DMS153 treated with DMSO at 0.1 percent for 48 hours (cell line): ENCODE measurements at regions not wholly inside any gene's neighbourhood (a gene's known extent, or its start where the extent isn't known, plus 50 kb on each side); places are given as distances from the start of the nearest gene placed in this dataset.
"Not testable (repeated sequence)": the region's sequence is repeated elsewhere in the genome, so short reads cannot be mapped to it uniquely, and the experiment has no call there.

Experiments used
- DNase-seq: peaks from one replicate; lab custom pipeline; 2025; ENCODE audit not compliant: unreplicated experiment; lab: John Stamatoyannopoulos, UW

DNA sequence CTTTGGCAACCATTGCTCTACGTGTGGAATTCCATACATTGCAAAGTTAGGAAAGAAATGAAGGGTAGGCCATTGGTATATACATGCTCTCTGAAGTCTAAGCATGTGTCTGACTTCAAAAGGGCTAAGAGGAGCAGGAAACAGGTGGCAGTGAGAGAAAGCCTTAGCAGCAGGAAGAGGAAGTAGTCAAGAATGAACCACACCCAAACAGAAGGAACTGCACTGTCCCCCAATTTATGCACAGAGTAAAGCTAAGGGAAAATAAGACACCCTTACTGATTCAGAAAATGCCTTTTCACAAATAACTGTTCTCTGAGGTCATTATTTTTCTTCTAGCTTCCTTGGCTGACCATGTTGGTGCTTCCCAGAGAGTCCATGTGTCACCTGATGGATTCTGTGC is 575.4 kb downstream of the NTRK3 start:
- no peak for DNase-seq

DNA sequence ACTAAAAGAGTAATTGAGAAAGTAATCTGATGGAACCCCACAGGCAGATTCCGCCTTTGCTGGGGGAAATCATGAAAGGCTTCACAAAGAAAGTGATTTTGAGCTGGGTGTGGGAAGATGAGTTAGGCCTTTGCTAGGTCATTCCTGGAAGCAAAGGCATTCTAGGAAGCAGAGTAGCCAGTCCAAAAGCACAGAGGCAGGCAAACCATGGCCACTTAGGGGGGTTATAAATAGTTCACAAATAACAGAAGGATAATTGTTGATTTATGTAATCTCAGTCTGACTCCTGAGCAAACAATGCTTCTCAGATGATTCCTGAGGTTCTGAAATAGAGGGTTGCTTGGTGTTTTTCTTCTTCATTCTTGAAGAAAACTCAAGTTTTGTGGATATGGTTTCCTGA is 576.3 kb downstream of the NTRK3 start:
- DNase-seq = no peak

DNA sequence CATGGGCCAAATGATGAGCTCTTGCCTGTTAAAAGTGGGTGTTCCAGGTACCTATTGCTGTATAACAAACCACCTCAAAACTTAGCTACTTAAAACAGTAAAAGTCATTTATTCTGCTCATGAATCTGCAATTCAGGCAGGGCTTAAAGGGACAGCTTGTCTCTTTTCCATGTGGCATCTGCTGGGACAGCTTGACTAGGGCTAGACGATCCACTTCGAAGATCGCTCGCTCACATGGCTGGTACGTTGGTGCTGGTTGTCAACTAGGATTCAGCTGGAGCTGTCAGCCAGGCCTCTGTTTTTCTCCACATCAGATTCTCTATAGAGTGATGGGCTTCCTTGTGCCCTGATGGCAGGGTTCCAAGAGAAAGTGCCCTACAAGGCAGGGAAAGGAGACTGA is 581.3 kb downstream of the NTRK3 start:
- DNase-seq = no peak

DNA sequence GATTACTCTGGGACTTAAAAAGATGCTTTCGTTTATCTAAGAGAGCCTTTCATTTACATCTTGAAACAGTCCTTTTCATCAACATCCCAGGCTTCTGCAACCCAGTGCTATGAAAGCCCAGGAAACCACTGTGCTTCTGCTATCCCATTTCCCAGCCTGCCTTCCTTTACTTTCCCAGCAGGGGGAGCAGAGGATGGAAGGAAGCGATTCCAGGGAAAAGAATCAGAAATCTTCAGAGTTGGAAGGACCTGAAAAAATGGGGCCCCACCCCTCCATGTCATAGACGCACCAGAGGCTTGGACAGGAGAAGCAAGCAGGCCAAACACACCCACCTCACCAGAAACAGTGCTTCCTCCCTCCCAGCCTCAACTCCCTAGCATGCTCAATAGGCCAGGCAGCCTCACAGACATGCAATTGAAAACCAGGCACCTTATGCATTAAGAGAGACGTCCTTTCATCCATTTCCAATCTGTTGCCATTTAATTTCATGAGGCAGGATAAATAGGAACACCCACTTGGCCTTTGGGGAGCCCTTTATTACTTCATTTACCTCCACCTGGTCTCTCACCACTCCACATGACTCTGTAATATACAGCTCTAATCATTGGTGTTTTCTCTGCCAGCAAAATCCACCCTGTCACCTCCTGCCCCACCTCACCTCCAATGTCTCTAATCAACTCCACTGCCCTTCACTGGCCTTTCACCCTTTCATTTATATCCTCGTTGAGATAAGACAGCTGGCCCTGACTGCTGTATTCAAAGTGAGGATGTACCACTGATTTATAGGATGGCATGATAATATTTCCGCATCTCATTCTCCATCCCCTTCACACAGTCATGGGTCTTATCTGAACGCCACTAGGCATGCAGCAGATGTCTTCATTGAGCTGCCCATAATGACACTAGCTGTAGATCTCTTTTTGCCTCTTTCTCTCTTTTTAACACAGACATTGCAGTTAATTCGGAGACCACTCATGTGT is 583.9 kb downstream of the NTRK3 start:
- DNase-seq = no peak

DNA sequence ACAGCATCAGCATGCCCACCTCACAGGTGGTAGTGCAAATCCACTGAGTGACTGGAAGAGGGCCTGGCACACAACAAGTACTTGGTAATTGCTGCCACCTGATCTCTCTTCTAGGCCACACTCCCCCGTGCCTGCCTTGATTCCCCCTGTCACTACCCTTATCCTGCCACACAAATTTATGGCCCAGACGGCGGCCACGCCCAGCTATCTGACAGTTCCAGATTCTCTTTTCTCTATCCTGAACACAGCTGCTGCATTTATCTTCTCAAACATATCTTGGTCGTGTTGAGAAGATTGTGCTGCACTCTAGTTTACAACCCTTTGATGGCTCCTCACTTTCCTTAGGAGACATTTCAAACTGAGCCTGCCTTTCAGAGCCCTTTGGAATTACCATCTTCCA is 585.2 kb downstream of the NTRK3 start:
- DNase-seq = no peak

DNA sequence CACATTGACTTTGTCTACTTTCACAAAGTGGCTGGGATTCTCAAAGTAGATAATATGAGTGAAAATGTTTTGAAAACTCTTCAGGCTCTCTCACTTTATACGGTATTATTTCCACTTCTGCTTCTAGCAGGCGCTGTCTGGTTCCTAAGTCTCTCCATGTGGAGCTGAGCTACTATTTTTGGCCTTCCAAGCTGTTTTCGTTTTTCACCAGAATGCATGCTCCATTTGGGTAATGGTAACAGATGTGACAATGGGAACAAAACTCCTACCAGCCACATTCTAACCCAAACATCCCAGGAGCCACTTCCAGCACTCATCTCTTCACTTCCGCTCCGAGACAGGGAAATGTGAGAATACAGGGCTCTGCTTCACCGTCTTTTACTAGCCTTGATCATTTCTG is 586.7 kb downstream of the NTRK3 start:
- DNase-seq = no peak

DNA sequence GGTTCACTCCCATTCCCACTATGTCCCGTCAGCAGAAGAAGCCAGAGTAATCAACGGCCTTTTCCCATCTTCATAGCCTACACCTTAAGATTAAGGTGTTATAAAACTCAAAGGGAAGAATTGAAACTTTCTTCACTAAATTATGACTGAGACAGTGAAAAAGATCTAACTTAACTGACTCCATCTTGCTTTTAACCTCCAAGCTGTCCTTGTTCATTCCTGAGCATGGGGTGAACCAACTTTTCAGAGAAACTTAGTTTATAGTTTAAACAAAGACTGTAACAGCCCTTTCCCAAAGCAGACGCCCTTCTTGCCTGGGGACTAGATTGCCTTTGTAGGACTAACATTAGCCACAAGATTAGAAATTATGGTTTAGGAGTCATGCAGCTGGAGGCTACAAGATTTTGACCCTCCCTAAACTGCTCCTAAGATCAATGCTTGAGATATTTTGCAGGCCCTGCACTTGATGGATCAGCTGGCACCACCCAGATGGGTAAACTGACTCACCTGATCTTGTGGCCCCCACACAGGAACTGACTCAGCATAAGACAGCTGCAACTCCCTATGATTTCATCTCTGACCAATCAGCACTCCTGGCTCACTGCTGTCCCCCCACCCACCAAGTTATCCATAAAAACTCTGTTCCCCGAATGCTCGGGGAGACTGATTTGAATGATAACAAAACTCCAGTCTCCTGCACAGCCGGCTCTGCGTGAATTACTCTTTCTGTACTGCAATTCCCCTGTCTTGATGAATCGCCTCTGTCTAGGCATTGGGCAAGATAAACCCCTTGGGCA is 587.6 kb downstream of the NTRK3 start:
- not testable (repeated sequence) for DNase-seq

DNA sequence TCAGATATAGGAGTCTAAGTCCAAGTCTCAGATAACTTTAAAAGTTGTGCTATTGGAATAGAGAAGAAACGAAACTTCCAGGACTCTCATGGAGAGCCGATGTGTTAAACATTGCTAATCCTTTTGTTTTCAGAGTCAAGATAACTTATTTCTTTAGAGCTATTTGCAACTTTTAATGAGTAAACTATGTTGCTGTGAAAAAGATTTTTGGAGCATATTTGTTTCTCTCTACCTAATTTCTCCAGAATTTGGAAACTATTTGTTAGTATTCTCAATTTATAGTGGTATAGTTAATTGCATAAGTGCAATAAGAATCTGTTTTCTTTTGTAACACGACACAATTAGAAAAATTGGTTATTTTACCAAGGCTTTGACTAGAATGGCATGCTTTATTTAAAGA is 588.9 kb downstream of the NTRK3 start:
- DNase-seq = no peak

DNA sequence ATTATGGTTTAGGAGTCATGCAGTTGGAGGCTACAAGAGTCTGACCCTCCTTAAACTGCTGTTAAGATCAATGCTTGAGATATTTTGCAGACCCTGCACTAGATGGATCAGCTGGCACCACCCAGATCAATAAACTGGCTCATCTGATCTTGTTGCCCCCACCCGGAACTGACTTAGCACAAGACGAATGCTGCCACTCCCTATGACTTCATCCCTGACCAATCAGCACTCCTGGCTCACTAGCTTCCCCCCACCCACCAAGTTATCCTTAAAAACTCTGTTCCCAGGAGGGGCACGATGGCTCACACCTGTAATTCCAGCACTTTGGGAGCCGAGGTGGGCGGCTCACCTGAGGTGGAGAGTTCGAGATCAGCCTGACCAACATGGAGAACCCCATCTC is 594.0 kb downstream of the NTRK3 start:
- DNase-seq = no peak

DNA sequence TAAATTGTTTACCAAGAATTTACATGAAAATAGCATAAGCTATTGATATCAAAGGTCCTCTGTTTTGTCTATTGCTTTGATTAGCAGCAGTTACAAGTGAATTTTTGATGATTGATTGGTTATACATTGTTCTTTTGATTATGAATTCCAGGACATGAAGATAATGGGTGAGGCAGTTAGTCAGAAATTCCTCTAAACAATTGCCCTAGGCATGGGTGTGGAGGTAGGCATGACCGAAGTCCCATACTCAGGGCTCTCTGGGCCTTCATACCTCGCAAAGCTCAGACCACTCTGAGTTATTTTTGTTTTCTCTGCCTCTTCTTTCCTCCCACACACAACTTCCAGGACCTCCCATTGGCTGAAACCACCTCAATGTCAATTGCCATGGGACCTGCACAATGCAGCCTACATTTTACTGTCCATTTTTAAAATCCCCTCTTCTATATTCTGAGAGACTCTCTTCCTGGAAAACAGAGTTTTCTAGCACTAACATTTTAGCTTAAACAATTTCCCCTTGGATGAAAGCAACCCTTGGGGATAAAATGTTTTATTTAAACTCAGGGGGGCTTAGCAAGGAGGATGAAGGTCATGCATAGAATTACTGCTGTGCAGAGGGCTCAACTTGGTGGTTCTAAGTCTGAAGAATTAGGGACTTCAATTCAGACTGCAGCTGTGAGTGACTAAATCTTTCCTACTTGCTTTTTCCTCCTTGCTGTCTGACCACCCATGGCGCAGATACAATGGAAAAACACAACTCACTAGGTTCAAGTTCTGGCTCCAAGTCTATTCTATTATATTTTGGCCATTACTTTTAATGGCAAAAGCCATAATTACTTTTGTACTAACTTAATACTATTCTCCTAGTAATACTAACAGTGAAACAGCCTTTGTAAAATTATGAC is 594.8 kb downstream of the NTRK3 start:
- no peak for DNase-seq

DNA sequence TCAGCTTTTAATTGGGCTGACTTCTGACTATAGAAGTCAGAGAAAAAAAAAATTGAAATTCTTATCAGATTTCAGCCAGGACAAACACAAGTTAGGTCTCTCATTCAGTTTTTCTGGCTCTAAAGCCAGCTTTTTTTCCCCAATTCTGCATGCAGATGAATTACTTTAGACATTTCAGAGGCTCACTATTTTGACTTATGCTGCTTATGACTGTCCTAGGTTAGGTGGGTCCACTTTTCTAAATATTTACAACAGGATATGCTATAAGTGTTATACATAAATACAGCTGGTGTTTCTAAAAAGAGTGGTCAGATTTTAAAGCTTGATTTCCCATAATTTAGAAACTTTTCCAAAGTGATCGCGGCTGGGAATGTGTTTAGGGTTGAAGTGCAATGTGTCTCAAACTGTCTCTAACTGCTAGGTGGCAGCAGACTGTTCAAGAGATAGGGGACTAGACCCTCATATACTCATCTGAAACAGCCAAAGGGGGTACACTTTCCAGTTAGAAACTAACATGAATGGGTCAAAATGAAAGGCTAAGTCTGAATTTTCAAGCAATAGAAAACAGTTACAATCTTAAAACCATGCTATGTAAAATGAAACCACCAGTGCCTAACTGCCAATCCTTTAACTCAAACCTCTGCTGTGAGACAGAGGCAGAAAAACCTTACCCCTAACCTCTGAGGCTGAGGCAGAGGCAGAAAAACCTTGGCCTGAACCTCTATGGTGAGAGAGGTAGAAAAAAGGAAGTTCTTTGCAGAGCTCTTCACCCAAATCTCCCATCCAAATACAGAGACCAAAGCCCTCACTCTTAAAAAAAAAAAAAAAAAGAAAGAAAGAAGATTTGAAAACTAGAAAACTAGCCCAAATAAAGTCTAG is 596.0 kb downstream of the NTRK3 start:
- no peak for DNase-seq

DNA sequence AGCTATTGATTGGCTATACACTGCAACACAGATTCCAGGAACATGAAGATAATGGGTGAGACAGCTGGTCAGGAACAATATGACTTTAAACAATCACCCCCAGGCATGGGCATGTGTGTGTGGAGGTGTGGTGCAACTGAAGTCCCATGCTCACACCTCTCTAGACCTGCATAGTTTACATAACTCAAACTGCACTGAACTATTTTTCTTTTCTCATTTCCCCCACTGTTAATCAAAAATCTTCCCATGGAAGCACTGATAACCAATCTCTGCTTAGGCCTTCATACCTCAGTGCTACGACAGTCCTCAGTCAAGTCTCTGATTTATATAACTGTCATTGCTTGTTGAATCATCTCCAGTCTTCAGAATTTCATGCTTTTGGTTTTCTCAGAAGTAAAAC is 600.2 kb downstream of the NTRK3 start:
- DNase-seq = no peak

DNA sequence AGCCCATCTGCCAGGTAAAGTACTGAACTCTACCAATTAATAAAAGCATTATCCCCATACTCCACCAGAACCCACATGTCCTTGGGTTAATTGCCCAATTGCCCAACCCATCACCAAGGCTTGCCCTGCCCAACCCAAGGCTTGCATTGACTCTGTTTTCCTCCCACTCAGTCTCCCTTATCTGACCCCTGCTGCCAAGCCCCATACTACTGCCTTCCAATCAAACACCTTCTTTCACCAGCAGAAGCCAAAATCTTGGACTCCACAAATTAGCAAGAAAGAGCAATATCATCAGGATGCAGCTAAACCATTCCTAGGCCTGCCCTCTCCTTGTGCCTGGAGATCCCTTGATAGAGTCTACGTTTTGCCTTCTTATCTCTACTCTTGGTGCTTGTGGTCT is 602.9 kb downstream of the NTRK3 start:
- no peak for DNase-seq

DNA sequence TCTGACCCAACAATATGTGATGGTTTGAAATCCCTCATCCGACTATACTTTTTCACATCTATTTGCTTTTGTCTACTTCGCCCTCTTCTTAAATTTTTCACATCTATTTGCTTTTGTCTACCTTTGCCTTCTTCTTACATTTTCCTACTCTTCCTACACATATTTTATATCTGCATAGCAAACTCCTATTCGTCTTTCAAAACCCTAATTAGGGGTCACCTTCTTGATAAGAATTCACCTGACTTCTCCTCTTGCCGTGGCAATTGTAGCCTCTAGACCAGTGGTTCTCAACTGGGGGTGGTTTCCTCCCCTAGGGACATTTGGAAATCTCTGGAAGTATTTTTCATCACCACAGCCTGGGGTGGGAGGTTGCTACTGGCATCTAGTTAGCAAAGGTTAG is 607.4 kb downstream of the NTRK3 start:
- DNase-seq = no peak

DNA sequence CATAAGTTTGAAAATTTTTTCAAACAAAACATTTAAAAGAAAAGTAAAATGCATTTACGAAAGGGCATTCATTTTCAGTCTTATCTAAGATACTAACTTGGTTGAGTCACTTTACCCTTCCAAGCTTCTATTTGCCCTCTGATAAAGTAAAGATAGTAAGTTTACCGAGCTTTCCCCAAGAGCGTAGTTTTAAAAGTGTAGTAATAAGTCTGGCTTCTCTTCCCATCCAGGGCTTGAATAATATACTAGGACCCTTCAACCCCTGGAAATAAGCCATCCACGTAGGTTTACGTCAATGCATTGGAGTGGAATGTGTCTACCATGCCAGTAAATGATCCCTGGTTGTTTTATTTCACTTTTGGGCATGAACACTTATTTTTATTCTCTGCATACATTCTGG is 608.3 kb downstream of the NTRK3 start:
- DNase-seq = no peak

DNA sequence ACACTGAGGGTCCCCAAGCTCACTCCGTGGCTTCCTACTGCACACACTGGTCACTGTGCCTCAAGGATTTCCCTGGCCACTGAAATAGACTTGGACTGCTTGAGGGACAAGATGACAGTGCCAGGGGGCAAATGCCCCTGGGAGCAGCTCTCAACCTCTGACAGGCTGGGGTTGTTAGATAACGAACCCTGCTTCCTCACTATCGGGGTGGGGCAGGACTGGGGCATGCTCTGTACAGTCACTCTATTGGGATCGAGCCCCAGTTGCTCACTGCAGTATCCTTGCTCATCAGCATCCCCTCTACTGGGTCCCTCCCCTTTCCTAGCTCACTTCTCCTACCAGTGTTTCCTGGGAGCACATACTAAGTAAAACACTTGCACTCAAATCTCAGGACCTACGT is 610.8 kb downstream of the NTRK3 start:
- DNase-seq = no peak

DNA sequence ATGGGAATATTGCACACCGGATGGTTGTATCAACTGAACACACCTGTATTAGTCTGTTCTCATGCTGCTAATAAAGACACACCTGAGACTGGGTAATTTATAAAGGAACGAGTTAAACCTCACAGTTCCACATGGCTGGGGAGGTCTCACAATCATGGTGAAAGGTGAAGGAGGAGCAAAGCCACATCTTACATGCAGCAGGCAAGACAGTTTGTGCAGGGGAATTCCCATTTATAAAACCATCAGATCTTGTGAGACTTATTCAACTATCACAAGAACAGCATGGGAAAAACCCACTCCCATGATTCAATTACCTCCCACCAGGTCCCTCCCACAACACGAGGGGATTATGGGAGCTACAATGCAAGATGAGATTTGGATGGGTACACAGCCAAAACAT is 613.5 kb downstream of the NTRK3 start:
- not testable (repeated sequence) for DNase-seq

DNA sequence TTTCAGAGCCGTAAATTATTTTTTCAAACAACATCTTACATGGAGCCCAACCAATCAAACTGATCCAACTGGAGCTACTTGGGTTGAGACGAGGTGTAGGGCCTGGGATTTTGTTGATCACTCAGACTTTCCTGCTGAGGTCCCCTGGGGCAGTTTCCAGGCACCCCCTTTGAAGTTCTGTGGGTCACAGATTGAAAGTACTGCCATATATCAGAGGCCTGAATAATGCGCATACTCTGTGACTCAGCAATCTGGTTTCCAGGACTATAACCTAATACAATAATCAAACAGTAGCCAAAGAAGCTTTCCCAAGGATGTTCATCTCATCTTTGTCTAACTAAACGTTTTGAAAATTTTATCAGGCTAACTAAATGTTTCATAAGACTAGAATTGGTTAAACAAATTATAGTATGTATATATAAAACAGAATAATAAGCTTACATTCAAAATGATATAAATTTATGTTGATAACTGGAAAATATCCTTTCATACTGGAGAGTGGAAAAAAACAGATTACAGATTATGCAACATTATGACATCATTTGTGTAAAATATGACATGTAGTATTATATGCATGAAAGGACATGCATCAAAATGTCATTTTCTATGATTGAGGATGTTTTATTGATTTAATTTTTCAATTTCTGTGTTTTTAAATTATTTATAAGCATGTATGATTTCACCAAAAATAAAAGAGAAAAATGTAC is 617.1 kb downstream of the NTRK3 start:
- no peak for DNase-seq

DNA sequence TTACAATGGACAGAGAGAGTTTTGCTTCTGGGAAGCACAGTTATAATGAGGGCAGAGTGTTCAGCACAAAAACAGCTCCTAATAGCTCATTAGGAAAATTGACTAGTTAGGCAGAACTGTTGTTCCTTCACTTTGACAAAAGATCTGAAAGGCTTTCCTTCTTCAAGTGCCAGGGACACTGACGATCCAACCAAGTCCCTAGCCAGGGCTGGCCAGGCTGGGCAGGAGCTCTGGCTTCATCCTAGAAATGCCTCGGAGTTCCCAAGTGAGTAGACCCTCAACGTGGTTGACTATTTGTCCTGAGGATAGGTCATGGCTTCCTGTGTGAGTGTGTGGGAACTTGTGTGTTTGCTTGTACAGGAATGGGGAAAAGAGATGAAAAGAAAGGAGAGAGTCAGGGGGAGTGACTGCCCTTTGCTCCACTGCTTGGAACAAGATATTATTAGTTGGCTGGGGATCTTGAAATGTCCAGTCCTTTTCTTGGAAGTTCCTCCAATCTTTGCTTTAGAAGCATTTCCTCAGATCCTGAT is 617.9 kb downstream of the NTRK3 start:
- no peak for DNase-seq
